Lung microvascular endothelial cell (primary cell): ENCODE measurements at regions not wholly inside any gene's neighbourhood (a gene's known extent, or its start where the extent isn't known, plus 50 kb on each side); places are given as distances from the start of the nearest gene placed in this dataset.
"Not testable (repeated sequence)": the region's sequence is repeated elsewhere in the genome, so short reads cannot be mapped to it uniquely, and the experiment has no call there.

Source experiments
- DNase-seq, 2 donors: peaks; one replicate each; pipeline versions ENCODE4 v3.0.0 to v3.0.0-alpha.2; 2010; ENCODE audit warnings: low read depth in 2 of 2

DNA sequence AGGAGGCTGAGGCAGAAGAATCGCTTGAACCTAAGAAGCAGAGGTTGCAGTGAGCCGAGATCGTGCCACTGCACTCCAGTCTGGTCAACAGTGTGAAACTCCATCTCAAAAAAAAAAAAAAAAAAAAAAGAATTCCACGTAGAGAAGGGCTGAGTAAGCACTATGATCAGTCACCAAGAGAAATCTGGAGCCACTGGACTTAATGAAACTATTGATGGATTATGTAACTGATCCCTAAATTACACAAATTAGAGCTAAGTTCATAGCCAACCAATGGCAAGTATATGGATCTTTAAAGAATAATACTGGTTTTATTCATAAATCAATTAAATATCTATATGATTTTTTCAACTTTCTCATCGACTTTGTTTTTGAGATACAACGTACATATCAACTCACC lies 72.2 kb upstream of the ABLIM1 start:
- DNase-seq = no peak

DNA sequence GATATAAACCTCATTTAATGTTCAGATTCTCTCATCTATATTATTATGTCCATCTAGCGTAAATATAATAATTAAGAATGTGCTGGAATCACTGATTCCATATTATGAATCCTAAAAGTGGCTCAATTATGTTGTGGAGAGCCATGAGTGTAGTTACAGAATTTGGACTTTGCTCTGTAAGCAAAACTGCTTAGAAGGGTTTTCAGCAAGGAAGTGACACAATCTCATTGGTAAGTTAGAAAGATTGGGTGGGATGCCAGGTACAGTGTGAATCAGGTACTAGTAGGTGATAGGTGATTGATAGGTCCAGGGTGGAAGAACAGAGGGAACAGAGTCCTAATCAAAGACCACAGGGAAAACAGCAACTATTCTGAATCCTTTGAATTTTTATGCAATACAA lies 74.9 kb upstream of the ABLIM1 start:
- no peak for DNase-seq

DNA sequence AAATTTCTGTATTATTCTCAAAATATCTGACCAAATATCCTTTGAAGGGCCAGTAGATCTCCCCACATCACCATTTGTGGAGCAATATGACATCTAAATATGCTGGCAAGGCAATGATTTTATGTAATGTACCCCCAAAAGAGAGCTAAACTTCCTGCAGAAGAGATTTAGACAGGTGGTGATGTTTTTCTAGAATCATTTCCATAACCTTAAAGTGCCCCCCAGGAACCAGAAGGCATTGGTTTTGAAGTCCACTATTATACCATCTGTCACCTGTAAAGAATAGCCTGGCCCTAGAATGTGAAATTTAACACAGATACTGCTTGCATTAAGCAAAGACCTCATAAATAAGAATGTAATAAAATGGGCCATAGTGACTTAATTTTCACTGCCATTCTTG lies 77.9 kb upstream of the ABLIM1 start:
- no peak for DNase-seq

DNA sequence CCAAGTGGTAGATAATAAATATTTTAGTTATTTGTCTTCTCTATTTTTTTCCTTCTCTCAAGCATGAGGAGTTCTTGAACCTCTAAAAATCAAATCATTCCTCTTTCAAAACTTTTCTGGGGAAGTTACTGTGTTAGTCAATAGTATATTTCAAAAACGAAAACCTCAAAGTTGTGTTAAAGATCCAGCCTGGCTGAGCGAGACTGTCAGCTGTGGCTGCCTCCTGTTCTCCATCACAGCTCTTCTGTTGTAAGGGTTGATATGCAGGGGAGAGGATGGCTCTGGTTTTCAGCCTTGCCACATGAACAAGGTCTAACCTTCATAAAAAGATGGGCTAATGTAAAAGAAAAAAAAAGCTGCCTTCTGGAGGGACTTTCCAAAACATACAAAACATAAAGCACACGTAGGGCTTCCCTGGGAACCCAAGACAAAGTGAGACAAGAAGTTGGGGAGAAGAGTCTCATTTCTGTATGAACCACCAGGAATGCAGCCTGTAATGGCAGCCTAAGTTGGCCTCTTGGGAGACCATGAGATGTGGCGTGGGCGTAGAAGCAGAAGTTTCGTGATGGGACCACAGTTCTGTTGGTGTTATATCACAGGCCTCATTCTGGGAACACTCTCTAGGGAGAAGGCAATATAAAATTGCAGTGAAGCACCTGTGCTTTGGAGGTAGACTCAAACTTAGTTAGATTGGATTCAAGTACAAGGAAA lies 77.9 kb upstream of the FHIP2A start:
- no peak for DNase-seq

DNA sequence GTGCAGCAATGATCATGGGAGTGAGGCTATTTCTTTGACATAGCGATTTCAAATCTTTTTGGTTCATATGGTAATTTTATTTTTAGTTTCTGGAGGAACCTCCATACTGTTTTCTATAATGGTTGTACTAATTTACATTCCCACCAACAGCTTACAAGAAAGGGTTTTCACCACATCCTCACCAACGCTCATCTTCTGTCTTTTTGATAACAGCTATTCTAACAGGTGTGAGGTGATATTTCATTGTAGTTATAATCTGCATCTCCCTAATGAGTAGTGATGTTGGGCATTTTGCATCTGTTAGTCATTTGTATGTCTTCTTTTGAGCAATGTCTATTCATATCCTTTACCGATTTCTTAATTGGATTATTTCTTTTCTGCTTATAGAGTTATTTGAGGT lies 75.0 kb upstream of the FHIP2A start:
- no peak for DNase-seq

- no peak for DNase-seq
Measured at GRCh38 chr10:114748241-114748640, 73.3 kb upstream of the FHIP2A start.

- DNase-seq = peak; percentile 31 to 75
Measured at GRCh38 chr10:114749014-114749413, 72.6 kb upstream of the FHIP2A start.

DNA sequence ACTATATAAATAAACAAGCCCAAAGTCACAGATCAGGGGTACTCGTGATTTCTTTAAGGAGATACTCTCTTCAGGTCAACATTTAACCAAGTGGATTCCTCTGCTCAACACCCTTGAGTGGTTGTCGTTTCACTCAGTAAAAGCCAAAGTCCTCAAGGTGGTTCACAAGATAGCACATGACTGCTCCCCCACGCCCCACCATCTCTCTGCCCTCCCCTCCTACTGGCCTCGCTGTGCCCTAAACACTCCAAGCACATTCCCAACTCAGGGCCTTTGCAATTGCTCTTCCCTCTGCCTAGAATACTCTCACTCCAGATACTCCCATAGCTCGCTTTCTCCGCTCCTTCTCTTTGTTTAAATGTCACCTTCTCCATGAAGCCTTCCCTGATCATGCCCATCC lies 72.1 kb upstream of the FHIP2A start:
- no peak for DNase-seq

- DNase-seq = no peak
Measured at GRCh38 chr10:114751856-114752255, 69.7 kb upstream of the FHIP2A start.

DNA sequence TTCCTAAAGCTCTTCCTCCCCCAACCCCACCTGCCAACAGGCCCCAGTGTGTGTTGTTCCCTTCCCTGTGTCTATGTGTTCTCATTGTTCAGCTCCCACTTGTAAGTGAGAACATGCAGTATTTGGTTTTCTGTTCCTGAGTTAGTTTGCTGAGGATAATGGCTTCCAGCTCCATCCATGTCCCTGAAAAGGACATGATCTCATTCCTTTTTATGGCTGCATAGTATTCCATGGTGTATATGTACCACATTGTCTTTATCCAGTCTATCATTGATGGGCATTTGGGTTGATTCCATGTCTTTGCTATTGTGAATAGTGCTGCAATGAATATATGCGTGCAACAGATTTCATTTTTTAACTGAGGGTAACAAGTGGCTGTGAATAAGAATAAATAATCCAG lies 69.0 kb upstream of the FHIP2A start:
- not testable (repeated sequence) for DNase-seq

DNA sequence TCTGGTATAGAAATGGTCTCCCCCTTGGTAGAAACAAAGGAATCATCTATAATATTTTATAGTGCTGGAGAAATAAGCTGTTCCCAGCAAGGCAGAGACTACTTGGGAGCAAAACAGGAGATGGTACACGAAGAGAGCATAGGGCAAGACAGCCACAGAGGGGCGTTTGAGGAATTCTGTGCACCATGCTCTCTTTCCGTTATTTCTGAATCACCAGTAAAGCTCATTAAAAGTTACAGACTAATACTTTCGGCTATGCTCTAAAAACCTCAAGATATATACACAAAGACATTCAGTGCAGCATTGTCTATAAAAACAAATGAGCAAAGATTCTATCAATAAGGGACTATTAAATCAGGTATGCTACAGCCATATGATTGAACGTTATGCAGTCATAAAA lies 68.5 kb upstream of the FHIP2A start:
- no peak for DNase-seq

DNA sequence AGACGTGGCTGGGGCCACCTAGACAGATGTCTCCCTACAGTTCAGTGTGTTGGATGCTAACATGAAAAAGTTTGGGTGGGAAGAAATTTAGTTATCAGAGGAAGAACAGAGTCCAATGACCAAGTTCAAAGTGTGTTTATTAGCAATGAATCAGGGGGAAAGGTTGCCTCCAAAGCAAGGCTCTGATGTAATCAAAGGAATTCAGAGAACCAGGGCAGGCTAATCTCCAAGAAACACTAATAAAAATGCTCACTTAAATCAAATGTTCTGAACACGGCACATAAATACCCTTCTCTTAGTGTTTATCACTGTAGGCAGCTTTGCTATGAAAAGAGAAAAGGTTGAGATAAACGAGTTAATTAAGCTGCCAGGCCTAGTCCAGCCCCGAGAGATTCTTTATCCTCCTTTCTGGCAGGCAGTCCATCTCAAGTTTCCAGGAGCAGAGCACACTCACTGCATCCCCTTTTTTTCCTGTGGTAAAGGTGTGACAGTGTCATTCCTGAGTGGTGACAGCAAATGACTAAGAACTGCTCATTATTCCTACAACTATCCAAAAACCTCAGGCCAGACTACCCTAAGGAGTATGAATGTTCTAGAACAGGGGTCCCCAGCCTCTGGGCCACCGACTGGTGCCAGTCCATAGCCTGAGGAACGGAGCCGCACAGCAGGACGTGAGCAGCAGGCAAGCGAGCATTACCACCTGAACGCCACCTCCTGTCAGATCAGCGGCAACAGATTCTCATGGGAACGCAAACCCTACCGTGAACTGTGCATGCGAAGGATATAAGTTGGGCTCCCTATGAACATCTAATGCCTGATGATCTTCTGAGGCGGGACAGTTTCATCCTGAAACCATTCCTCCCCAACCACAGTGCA lies 66.9 kb upstream of the FHIP2A start:
- no peak for DNase-seq

DNA sequence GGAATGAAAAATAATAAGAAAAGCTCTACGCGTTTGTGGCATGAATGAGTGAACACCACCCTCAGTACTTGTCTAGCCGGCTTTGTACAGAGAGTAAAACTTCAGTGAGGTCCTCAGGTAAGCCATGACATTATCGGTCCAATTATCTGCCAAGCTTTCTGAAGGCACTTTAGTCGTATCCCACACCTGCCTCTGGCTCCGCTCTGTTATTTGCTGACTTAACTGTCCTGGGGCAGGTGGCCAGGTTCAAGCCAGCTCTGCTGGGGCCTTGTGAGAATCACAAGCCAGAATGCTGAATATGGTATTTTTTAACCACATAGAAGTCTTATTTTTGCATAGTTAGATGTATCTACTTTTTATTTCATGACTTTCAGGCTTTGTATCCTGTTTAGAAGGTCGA lies 66.0 kb upstream of the FHIP2A start:
- DNase-seq = no peak

DNA sequence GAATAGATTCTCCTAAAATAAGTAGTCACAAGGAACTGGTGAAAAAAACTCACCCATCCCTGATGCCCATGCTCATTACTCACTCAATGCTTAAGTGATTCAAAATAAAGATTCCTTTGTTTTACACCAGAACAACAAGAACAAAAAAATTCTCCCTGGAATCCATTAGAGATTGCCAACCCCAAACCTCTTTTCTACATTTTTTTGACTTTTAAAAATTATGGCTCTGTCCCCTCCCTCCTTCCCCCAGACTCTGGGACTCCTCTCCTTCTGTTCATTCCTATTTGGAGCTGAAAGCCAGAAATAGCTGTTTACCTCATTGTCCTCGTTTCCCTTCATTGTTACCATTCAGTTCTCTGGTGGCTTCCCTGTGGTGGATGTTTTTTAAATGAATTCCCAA lies 63.2 kb upstream of the FHIP2A start:
- DNase-seq = peak; percentile 8 to 84

DNA sequence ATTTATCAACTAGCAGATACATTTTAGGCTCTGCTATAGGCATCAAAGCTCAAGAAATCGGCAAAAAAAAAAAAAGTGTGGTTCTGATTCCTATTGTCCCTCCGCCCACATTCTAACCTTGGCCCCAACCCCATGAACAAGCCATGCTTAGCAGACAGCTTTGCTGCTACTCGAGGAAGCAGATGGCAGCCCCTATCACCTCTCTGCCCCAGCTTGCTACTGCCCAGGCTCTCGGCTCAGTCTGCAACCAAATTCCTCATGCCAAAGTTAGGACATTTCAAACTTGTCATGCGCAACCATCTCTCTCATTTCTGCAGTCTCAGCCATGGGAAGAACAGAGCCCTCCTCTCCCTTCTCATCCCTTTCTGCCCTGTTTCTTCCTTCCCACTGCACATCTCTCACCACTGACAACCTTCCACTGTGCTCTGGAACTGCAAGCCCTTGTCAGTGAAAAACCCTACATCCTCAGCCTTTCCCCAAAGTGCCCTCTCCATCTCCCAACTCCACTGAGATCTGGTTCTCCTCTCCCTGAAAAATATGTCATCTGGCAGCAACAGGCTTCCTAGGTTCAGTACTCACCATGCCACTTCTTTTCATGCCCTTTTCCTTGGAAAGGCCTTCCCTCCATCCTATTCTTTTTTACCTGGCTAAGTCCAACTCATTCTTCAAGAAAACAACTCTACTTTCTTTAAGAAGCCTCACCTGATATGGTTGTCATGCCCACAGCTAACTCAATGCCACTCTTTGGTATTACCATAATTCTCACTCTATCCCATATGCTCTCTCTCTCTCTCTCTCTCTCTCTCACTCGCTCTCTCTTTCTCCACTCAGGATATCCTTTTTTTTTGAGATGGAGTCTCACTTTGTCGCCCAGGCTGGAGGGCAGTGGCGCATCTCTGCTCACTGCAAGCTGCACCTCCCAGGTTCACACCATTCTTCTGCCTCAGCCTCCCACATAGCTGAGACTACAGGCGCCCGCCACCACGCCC lies 60.1 kb upstream of the FHIP2A start:
- no peak for DNase-seq

DNA sequence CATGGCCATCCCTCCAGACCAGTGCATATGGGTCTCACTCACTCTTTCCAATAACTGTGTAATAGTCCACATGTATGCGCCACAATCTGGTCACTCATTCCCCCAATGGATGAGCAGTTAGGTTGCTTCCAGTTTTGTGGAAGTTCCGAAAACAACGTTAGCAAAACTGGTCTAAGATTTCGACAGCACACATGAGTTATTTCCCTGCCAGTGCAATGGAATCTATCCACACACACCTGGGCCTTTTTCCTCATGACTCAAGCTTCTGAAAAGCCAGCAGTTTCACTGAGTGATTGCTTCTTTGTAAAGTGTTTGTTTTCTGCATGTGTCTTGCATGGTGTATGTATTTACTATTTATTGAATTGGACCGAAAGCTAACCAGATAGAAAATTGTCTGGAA lies 58.8 kb upstream of the FHIP2A start:
- no peak for DNase-seq

GRCh38 chr10:114764656-114765055 lies 56.9 kb upstream of the FHIP2A start:
- no peak for DNase-seq

DNA sequence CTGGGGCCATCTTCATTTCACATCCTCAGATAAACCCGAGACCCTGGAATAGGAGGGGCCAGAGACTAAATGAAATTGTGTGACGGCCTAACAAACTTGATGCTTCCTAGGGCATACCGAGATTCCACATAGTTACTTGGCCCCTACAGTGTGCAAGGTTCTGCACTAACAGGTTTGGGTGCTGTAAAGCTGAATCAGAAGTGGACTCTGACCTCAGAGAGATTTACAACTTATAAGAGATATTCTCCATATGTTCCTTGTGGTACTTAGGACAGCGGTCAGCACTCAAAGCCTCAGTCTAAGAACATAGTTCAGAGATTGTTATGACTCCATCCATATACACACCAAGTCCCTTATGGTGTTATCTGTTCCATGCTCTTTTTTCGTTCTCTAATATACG lies 55.1 kb upstream of the FHIP2A start:
- no peak for DNase-seq

DNA sequence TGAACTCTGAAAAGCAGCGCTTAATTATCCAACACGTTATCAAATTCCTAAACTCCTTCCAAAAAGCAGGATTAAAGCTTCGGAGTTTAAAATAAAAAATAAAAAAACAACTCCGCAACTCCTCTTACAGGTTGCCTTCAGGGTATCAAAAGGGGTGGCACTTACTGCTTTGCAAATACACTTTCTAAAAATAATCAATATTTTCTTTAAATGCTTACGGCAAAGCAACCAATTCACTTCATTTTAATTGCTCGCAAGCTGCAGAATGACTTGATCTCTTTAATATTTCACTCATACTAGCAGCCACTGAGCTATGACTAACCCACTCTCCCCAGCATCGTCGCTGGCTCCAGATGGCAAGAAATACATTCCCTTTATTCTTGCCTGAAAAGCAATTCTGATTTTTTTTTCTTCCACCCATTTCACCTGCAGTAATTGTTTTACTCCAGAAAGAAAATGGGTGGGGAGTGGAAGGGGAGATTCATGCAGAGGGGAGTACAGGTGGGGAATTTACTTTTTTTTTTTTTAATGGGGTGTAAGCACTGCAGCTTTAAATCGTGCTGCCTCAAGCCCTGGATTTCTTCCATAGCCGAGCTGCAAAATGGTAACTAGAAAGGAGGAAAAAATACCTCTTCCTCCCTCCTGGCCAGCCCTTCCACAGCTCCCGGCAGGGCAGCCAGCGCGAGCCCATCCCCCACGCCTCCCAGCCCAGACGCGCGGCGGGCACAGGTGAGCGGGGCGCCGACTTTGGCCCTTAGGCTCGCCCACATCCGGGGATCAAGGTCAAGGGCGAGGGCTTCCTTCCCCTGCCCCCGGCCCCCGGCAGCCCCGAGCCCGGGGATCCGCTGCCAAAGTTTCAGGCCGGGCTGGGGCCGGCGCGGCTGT lies 54.2 kb upstream of the FHIP2A start:
- peak in 1 of 2 donors; percentile 41 for DNase-seq

GRCh38 chr10:114767986-114768821 lies 53.4 kb upstream of the FHIP2A start:
- DNase-seq = peak in 1 of 2 donors; percentile 24
